OCI-LY3 (cell line): ENCODE measurements at regions not wholly inside any gene's neighbourhood (a gene's known extent, or its start where the extent isn't known, plus 50 kb on each side); places are given as distances from the start of the nearest gene placed in this dataset.

ENCODE experiments used
- EZH2phosphoT487 ChIP-seq: fragments of 200-600 bp; shearing (Covaris generic); IDR thresholded peaks from 2 replicates; pipeline ENCODE4 v1.6.1; 2018; ENCODE audit warnings: antibody characterized with exemption, mixed run types, low read depth
- TF ChIP-seq, protein P1 (sequence below): fragments of 200-600, 300-600 bp; sonication (generic); IDR thresholded peaks from 2 replicates; pipeline ENCODE4 v1.5.1; 2014; ENCODE audit warnings: antibody characterized with exemption, low read length, low read depth

DNA sequence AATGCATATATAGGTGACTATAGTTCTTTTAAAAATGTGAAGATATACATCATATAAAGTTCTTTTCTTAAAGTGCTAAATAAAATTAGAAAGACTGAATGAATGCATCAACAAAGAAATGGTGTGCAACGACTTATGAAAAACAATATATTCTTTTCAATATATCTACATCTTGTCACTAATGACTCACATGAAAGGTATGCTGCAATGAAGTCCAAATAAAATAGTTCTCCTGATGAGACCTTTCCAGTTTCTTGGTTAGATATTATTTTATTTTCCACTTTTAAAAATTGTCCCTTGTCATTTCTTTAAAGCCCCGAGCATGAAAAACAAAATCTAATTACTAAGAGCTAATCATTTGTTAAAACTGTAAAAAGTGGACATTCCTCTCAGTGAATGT is 462.1 kb downstream of the PCDH11X start:
- TF ChIP-seq, protein P1, sequence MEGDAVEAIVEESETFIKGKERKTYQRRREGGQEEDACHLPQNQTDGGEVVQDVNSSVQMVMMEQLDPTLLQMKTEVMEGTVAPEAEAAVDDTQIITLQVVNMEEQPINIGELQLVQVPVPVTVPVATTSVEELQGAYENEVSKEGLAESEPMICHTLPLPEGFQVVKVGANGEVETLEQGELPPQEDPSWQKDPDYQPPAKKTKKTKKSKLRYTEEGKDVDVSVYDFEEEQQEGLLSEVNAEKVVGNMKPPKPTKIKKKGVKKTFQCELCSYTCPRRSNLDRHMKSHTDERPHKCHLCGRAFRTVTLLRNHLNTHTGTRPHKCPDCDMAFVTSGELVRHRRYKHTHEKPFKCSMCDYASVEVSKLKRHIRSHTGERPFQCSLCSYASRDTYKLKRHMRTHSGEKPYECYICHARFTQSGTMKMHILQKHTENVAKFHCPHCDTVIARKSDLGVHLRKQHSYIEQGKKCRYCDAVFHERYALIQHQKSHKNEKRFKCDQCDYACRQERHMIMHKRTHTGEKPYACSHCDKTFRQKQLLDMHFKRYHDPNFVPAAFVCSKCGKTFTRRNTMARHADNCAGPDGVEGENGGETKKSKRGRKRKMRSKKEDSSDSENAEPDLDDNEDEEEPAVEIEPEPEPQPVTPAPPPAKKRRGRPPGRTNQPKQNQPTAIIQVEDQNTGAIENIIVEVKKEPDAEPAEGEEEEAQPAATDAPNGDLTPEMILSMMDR: no peak
- TF ChIP-seq EZH2phosphoT487: no peak
